OCI-LY7 (cell line): ENCODE measurements at regions not wholly inside any gene's neighbourhood (a gene's known extent, or its start where the extent isn't known, plus 50 kb on each side); places are given as distances from the start of the nearest gene placed in this dataset.
"Not testable (repeated sequence)": the region's sequence is repeated elsewhere in the genome, so short reads cannot be mapped to it uniquely, and the experiment has no call there.

Experiments used
- BruUV-seq: library from RNA; stranded (reverse); fragments of 400-500 nt; replicated peaks from 2 replicates; lab custom pipeline; 2021; lab: Mats Ljungman, UMichigan
- CTCF ChIA-PET: fragments of 300-600 bp; sonication (Branson Sonifier 250); formaldehyde crosslinking; loops from one replicate; lab custom pipeline; 2022; ENCODE audit warnings: antibody characterized with exemption; ENCODE audit not compliant: unreplicated experiment; lab: Charles Lee
- POLR2A ChIA-PET: fragments of 300-600 bp; sonication (Branson Sonifier 250); formaldehyde crosslinking; loops from one replicate; lab custom pipeline; 2022; ENCODE audit warnings: antibody characterized with exemption; lab: Charles Lee
- DNase-seq: peaks from one replicate; pipeline ENCODE4 v3.0.0-alpha.2; 2015; ENCODE audit warnings: low spot score
- H2AFZ ChIP-seq: fragments of 200-600 bp; sonication (generic), shearing (Covaris generic); 2 replicates; pipeline ENCODE4 v1.6.1; 2014; ENCODE audit warnings: mild to moderate bottlenecking, antibody characterized with exemption, low read length, moderate library complexity
- H3K27ac ChIP-seq: fragments of 200-600 bp; sonication (generic); 2 replicates; pipeline ENCODE4 v1.5.1; 2014; ENCODE audit warnings: mixed run types, low read depth, mild to moderate bottlenecking, moderate library complexity, low read length, inconsistent platforms; ENCODE audit not compliant: poor library complexity, severe bottlenecking
- H3K36me3 ChIP-seq: fragments of 200-600 bp; sonication (generic); 2 replicates; pipeline ENCODE4 v1.6.1; 2014; ENCODE audit warnings: mild to moderate bottlenecking, antibody characterized with exemption, low read length, moderate library complexity, mixed read lengths; ENCODE audit not compliant: insufficient read depth
- H3K4me1 ChIP-seq: fragments of 200-600 bp; sonication (generic); 2 replicates; pipeline ENCODE4 v1.5.1; 2014; ENCODE audit warnings: mild to moderate bottlenecking, low read length; ENCODE audit not compliant: insufficient read depth, poor library complexity, severe bottlenecking
- H3K4me2 ChIP-seq: fragments of 200-600 bp; sonication (generic); 2 replicates; pipeline ENCODE4 v1.6.1; 2014; ENCODE audit warnings: mild to moderate bottlenecking, low read length
- H3K4me3 ChIP-seq: fragments of 200-600 bp; sonication (generic); 2 replicates; pipeline ENCODE4 v1.5.1; 2014; ENCODE audit warnings: mild to moderate bottlenecking, low read depth, low read length; ENCODE audit not compliant: poor library complexity, severe bottlenecking
- H3K79me2 ChIP-seq: fragments of 200-600 bp; sonication (generic); 2 replicates; pipeline ENCODE4 v1.6.1; 2016; ENCODE audit warnings: low read depth, mild to moderate bottlenecking, low read length, moderate library complexity, mixed read lengths; ENCODE audit not compliant: insufficient read depth
- H3K9me2 ChIP-seq: fragments of 200-600 bp; sonication (generic); 2 replicates; pipeline ENCODE4 v1.6.1; 2016; ENCODE audit warnings: mild to moderate bottlenecking, low read length, mixed read lengths; ENCODE audit not compliant: insufficient read depth
- H3K9me3 ChIP-seq: fragments of 200-600 bp; sonication (generic); 2 replicates; pipeline ENCODE4 v1.6.1; 2014; ENCODE audit warnings: mild to moderate bottlenecking, mixed run types, low read length, mixed read lengths
- H4K20me1 ChIP-seq: fragments of 200-600 bp; sonication (generic); 2 replicates; pipeline ENCODE4 v1.6.1; 2014; ENCODE audit warnings: mild to moderate bottlenecking, antibody characterized with exemption, low read length, moderate library complexity, mixed read lengths; ENCODE audit not compliant: insufficient read depth
- CTCF ChIP-seq: fragments of 200-600 bp; sonication (generic); conservative IDR thresholded peaks from 2 replicates; pipeline ENCODE4 v1.5.1; 2014; ENCODE audit warnings: mild to moderate bottlenecking, antibody characterized with exemption, low read length, moderate library complexity, mixed read lengths
- intact Hi-C: fragments of 100-400 bp; cut with micrococcal nuclease; formaldehyde crosslinking; loops from one replicate; pipeline ENCODE4 v1.10.0; 2022; ENCODE audit not compliant: unreplicated experiment

DNA sequence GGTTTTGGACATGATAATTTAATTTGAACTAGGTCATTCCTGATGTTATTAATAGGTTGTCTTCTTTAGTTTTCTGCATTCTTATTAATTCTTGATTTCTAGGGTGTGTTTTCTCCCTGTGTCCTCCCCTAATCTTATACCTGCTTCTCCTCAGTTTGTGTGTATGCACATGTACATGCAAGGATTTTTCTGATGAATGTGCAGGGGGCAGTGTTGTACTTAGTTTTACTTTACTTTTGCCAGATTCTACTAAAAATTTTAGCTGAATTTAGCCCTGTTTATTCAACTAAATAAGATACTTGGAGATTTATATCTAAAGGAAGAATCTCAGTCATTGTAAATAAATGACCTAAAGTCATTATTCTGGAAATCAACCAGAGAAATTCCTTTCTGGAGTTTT, 144.8 kb downstream of the SEPTIN7 start:
- BruUV-seq, H3K4me2 ChIP-seq, CTCF ChIA-PET, H3K4me1 ChIP-seq, POLR2A ChIA-PET, H4K20me1 ChIP-seq, H3K27ac ChIP-seq, H3K79me2 ChIP-seq, H3K4me3 ChIP-seq, DNase-seq, H3K36me3 ChIP-seq, H2AFZ ChIP-seq, H3K9me2 ChIP-seq, intact Hi-C loops, H3K9me3 ChIP-seq: not testable (repeated sequence)
- TF ChIP-seq CTCF, result peak; percentile 40

- CTCF ChIA-PET, H3K4me3 ChIP-seq, BruUV-seq, H3K9me2 ChIP-seq, H3K4me1 ChIP-seq, H3K4me2 ChIP-seq, POLR2A ChIA-PET, H3K27ac ChIP-seq, H3K36me3 ChIP-seq, H2AFZ ChIP-seq, H4K20me1 ChIP-seq, DNase-seq, intact Hi-C loops, H3K9me3 ChIP-seq, H3K79me2 ChIP-seq: not testable (repeated sequence)
These were observed 154.9 kb downstream of the SEPTIN7 start for GRCh38 chr7:35955735-35956134.

DNA sequence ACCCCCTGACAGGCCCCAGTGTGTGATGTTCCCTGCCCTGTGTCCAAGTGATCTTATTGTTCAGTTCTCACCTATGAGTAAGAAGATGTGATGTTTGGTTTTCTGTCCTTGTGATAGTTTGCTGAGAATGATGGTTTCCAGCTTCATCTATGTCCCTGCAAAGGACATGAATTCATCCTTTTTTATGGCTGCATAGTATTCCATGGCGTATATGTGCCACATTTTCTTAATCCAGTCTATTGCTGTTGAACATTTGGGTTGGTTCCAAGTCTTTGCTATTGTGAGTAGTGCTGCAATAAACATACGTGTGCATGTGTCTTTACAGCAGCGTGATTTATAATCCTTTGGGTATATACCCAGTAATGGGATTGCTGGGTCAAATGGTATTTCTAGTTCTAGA, 156.1 kb downstream of the SEPTIN7 start:
- H3K27ac ChIP-seq, H3K36me3 ChIP-seq, H3K4me3 ChIP-seq, H3K9me3 ChIP-seq, BruUV-seq, H3K79me2 ChIP-seq, H4K20me1 ChIP-seq, H2AFZ ChIP-seq, H3K4me2 ChIP-seq, DNase-seq, H3K9me2 ChIP-seq, CTCF ChIA-PET, POLR2A ChIA-PET, intact Hi-C loops, H3K4me1 ChIP-seq: not testable (repeated sequence)

GRCh38 chr7:35961260-35961659, 160.4 kb downstream of the SEPTIN7 start:
- H3K4me2 ChIP-seq, BruUV-seq, H4K20me1 ChIP-seq, POLR2A ChIA-PET, H3K27ac ChIP-seq, H3K36me3 ChIP-seq, intact Hi-C loops, H3K4me1 ChIP-seq, H3K79me2 ChIP-seq, CTCF ChIA-PET, H3K4me3 ChIP-seq, H3K9me3 ChIP-seq, H3K9me2 ChIP-seq, H2AFZ ChIP-seq, DNase-seq: not testable (repeated sequence)

GRCh38 chr7:35962607-35963006, 161.8 kb downstream of the SEPTIN7 start:
- POLR2A ChIA-PET, CTCF ChIA-PET: not testable (repeated sequence)

More at GRCh38 chr7:35962607-35963006, 161.8 kb downstream of the SEPTIN7 start:
- H2AFZ ChIP-seq, H4K20me1 ChIP-seq, H3K4me2 ChIP-seq, H3K9me3 ChIP-seq, BruUV-seq, H3K4me3 ChIP-seq, H3K9me2 ChIP-seq, H3K4me1 ChIP-seq, H3K36me3 ChIP-seq, H3K27ac ChIP-seq, H3K79me2 ChIP-seq, DNase-seq, intact Hi-C loops: not testable (repeated sequence)
